Uterus (tissue), 2 donors: ENCODE measurements at regions not wholly inside any gene's neighbourhood (a gene's known extent, or its start where the extent isn't known, plus 50 kb on each side); places are given as distances from the start of the nearest gene placed in this dataset.

ENCODE experiments used
- CTCF ChIP-seq, 4 experiments: fragments of 200-600 bp in 2 of 4; fragments of 450-650 bp in 2 of 4; sonication (generic) in 2 of 4; IDR thresholded peaks; one replicate each; pipeline ENCODE4 v1.5.1; 2016 to 2019; ENCODE audit warnings: antibody characterized with exemption in 4 of 4, mild to moderate bottlenecking in 2 of 4, moderate library complexity in 1 of 4
- POLR2A ChIP-seq, 2 donors: fragments of 450-650 bp; IDR thresholded peaks; one replicate each; pipeline ENCODE4 v1.6.1; 2016; ENCODE audit warnings: antibody characterized with exemption in 2 of 2, mild to moderate bottlenecking in 1 of 2, moderate library complexity in 1 of 2

DNA sequence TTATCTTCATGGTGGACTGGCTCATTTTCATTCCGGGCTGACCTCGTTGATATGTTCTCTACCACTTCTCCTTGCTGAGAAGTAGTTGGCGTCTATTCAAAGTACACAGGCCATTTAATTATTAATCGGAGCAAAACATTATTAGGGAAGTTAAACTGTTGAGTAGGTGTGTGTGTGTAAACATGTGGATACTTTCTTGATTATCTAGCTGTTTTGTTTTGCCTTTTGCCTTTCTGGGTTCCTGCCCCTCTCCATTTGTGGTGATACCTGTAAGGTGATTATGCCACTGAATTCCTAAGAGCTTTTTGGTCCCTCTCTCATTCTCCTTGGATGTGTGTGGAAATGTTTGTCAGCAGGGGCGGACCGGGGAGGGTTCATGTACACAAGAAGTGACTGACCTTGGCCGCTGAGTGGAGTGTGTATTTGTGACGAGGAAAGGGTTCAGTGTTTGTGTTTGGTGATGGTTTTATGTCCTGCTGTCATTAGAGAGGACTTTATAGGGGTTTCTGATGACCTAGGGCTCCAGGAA, 56.6 kb upstream of the PPP2R5A start:
- TF ChIP-seq CTCF (IDR thresholded peaks at IDR 0.05) (no peak), POLR2A (IDR thresholded peaks at IDR 0.05) (no peak)
